Adrenal gland (tissue), 9 donors: ENCODE measurements at regions not wholly inside any gene's neighbourhood (a gene's known extent, or its start where the extent isn't known, plus 50 kb on each side); places are given as distances from the start of the nearest gene placed in this dataset.

Experiments
- DNase-seq, 7 donors: peaks; one replicate each; pipeline ENCODE4 v3.0.0-alpha.2; 2019 to 2020
- H3K27ac ChIP-seq, 5 donors: fragments of 200-600 bp; sonication (generic) in 4 of 5; 1 replicate in 3 of 5; 2 replicates in 2 of 5; pipeline versions ENCODE4 v1.5.1 to v1.8.0; 2016 to 2020; ENCODE audit warnings: mild to moderate bottlenecking in 1 of 5
- H3K27me3 ChIP-seq: fragments of 200-600 bp; 2 replicates; pipeline ENCODE4 v1.8.0; 2021
- H3K36me3 ChIP-seq, 2 donors: fragments of 200-600 bp; replicated peaks in 1 of 2; 1 replicate in 1 of 2; 2 replicates in 1 of 2; pipeline versions ENCODE4 v1.5.1 to v1.8.0; 2018 to 2022
- H3K4me1 ChIP-seq, 2 donors: fragments of 200-600 bp; replicated peaks in 1 of 2; 1 replicate in 1 of 2; 2 replicates in 1 of 2; pipeline versions ENCODE4 v1.5.1 to v1.8.0; 2018 to 2021
- H3K4me3 ChIP-seq, 4 donors: fragments of 200-600 bp; sonication (generic) in 3 of 4; one replicate each; pipeline ENCODE4 v1.5.1; 2016 to 2018
- H3K9me3 ChIP-seq, 3 donors: fragments of 200-600 bp; sonication (generic) in 1 of 3; replicated peaks in 1 of 3; 1 replicate in 2 of 3; 2 replicates in 1 of 3; pipeline versions ENCODE4 v1.5.1 to v1.8.0; 2016 to 2021
- CTCF ChIP-seq, 6 experiments: fragments of 450-650 bp in 4 of 6; fragments of 200-600 bp in 2 of 6; sonication (generic) in 1 of 6; IDR thresholded peaks; 1 replicate in 5 of 6; 2 replicates in 1 of 6; pipeline versions ENCODE4 v1.5.1 to v1.8.0; 2016 to 2021; ENCODE audit warnings: antibody characterized with exemption in 6 of 6, mild to moderate bottlenecking in 2 of 6, moderate library complexity in 1 of 6
- POLR2A ChIP-seq, 2 donors: fragments of 450-650 bp; IDR thresholded peaks; one replicate each; pipeline ENCODE4 v1.6.1; 2017; ENCODE audit warnings: antibody characterized with exemption in 2 of 2, mild to moderate bottlenecking in 2 of 2, moderate library complexity in 1 of 2
- WGBS, 4 donors: extraction: QIAGEN DNeasy Blood & Tissue Kit in 2 of 4; methylation state at CpG; one replicate each; pipeline versions ENCODE4 v1.1.5 to v1.1.7; 2013 to 2017; 5-methylcytosine and 5-hydroxymethylcytosine counted together
- intact Hi-C, 2 donors: fragments of 100-400 bp; cut with DNase I; formaldehyde crosslinking; loops; one replicate each; pipeline versions ENCODE4 v1.14.1 to v1.15.0; 2022 to 2023
- donor health status: healthy with polysubstance abuse.
- donor health status: Bipolar disorder and iron deficiency.
- donor health status: DM: yes; HTN: yes; CAD: no.
- donor health status: DM: no; HTN: no; CAD: no.
- donor health status: DM: no; HTN: no; CAD: no.

- Histone ChIP-seq H3K4me3 (no peak overlapping the region), H3K9me3 (no peaks in the 10 kb centered on the region), H3K27ac (no peak overlapping the region), H3K27me3 (no peaks in the 10 kb centered on the region), H3K4me1 (no peaks in the 10 kb centered on the region), H3K36me3 (no peaks in the 10 kb centered on the region)
- DNase-seq: no peak
- intact Hi-C loops: no loop called here
- no peak for TF ChIP-seq CTCF (IDR thresholded peaks at IDR 0.05)
Observed at GRCh38 chr13:42409551-42409950, 137.6 kb downstream of the AKAP11 start.

GRCh38 chr13:42412812-42413483 lies 141.0 kb downstream of the AKAP11 start:
- no peak overlapping the region for H3K4me3 ChIP-seq
- H3K4me1 ChIP-seq: no peaks in the 10 kb centered on the region
- 83 to 89% (median 87%) methylated on average over 5 of the region's 5 CpGs for WGBS, 4 donors
- H3K9me3 ChIP-seq: no peaks in the 10 kb centered on the region
- TF ChIP-seq CTCF (IDR thresholded peaks at IDR 0.05) (no peak), POLR2A (IDR thresholded peaks at IDR 0.05) (no peak)
- no peaks in the 10 kb centered on the region for H3K36me3 ChIP-seq
- intact Hi-C loops: no loop called here
- H3K27ac ChIP-seq: no peak overlapping the region
- H3K27me3 ChIP-seq: no peaks in the 10 kb centered on the region
- DNase-seq: no peak

- TF ChIP-seq CTCF (IDR thresholded peaks at IDR 0.05) (no peak), POLR2A (IDR thresholded peaks at IDR 0.05) (no peak)
- H3K27ac ChIP-seq: no peak overlapping the region
- H3K4me3 ChIP-seq: no peak overlapping the region
- no peaks in the 10 kb centered on the region for H3K36me3 ChIP-seq
- H3K4me1 ChIP-seq: no peaks in the 10 kb centered on the region
- intact Hi-C loops: no loop called here
- no peaks in the 10 kb centered on the region for H3K27me3 ChIP-seq
- no peaks in the 10 kb centered on the region for H3K9me3 ChIP-seq
- 60 to 83% (median 72%) methylated on average over 3 of the region's 3 CpGs for WGBS, 4 donors
- DNase-seq: peak in 1 of 7 donors; percentile 12
Observed at GRCh38 chr13:42413484-42413815, 141.5 kb downstream of the AKAP11 start.

GRCh38 chr13:42417626-42418025 lies 145.7 kb downstream of the AKAP11 start:
- 69 to 79% (median 78%) methylated on average over 3 of the region's 3 CpGs for WGBS, 4 donors

More at GRCh38 chr13:42417626-42418025, 145.7 kb downstream of the AKAP11 start:
- no peak overlapping the region for H3K4me3 ChIP-seq
- no peaks in the 10 kb centered on the region for H3K27me3 ChIP-seq
- no peak for DNase-seq
- H3K4me1 ChIP-seq: no peaks in the 10 kb centered on the region
- H3K9me3 ChIP-seq: no peaks in the 10 kb centered on the region
- intact Hi-C loops: no loop called here
- TF ChIP-seq POLR2A (IDR thresholded peaks at IDR 0.05): no peak
- no peak for TF ChIP-seq CTCF (IDR thresholded peaks at IDR 0.05)
- no peak overlapping the region for H3K27ac ChIP-seq
- no peaks in the 10 kb centered on the region for H3K36me3 ChIP-seq
